Nephron (organoid): ENCODE measurements at regions not wholly inside any gene's neighbourhood (a gene's known extent, or its start where the extent isn't known, plus 50 kb on each side); places are given as distances from the start of the nearest gene placed in this dataset.

Experiments used
- H3K27ac Mint-ChIP-seq, 3 experiments: 2 replicates each; pipeline ENCODE4 v1.8.0; 2020; ENCODE audit warnings: mixed read lengths in 3 of 3, mild to moderate bottlenecking in 2 of 3, moderate library complexity in 1 of 3
- H3K27me3 Mint-ChIP-seq: 2 replicates; pipeline ENCODE4 v1.8.0; 2021; ENCODE audit warnings: low read depth, mild to moderate bottlenecking, moderate library complexity, mixed read lengths
- H3K36me3 Mint-ChIP-seq: 2 replicates; pipeline ENCODE4 v1.8.0; 2020; ENCODE audit warnings: low read depth, mixed read lengths
- H3K4me1 Mint-ChIP-seq: 2 replicates; pipeline ENCODE4 v1.8.0; 2020; ENCODE audit warnings: mixed read lengths
- H3K4me3 Mint-ChIP-seq, 3 experiments: 2 replicates each; pipeline ENCODE4 v1.8.0; 2020; ENCODE audit warnings: mild to moderate bottlenecking in 3 of 3, mixed read lengths in 3 of 3, moderate library complexity in 2 of 3
- H3K9me3 Mint-ChIP-seq: 2 replicates; pipeline ENCODE4 v1.8.0; 2020; ENCODE audit warnings: mixed read lengths
- TF ChIP-seq, protein P1 (sequence below), 3 experiments: fragments of 200-600 bp; sonication (generic); IDR thresholded peaks; one replicate each; pipeline ENCODE4 v1.5.0; 2021; ENCODE audit warnings: antibody characterized with exemption in 3 of 3; ENCODE audit not compliant: unreplicated experiment in 3 of 3

GRCh38 chr6:43843669-43844171, 73.7 kb downstream of the VEGFA start:
- no peak overlapping the region for H3K4me3 Mint-ChIP-seq
- H3K27me3 Mint-ChIP-seq = peaks cover 17% of the 10 kb centered on the region
- peaks cover 11% of the 10 kb centered on the region for H3K4me1 Mint-ChIP-seq
- H3K9me3 Mint-ChIP-seq = no peaks in the 10 kb centered on the region
- no peaks in the 10 kb centered on the region for H3K36me3 Mint-ChIP-seq
- H3K27ac Mint-ChIP-seq = no peak overlapping the region
- TF ChIP-seq, protein P1, sequence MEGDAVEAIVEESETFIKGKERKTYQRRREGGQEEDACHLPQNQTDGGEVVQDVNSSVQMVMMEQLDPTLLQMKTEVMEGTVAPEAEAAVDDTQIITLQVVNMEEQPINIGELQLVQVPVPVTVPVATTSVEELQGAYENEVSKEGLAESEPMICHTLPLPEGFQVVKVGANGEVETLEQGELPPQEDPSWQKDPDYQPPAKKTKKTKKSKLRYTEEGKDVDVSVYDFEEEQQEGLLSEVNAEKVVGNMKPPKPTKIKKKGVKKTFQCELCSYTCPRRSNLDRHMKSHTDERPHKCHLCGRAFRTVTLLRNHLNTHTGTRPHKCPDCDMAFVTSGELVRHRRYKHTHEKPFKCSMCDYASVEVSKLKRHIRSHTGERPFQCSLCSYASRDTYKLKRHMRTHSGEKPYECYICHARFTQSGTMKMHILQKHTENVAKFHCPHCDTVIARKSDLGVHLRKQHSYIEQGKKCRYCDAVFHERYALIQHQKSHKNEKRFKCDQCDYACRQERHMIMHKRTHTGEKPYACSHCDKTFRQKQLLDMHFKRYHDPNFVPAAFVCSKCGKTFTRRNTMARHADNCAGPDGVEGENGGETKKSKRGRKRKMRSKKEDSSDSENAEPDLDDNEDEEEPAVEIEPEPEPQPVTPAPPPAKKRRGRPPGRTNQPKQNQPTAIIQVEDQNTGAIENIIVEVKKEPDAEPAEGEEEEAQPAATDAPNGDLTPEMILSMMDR (IDR thresholded peaks at IDR 0.05; ENCODE audit: unreplicated experiment in 3 of 3) = no peak

DNA sequence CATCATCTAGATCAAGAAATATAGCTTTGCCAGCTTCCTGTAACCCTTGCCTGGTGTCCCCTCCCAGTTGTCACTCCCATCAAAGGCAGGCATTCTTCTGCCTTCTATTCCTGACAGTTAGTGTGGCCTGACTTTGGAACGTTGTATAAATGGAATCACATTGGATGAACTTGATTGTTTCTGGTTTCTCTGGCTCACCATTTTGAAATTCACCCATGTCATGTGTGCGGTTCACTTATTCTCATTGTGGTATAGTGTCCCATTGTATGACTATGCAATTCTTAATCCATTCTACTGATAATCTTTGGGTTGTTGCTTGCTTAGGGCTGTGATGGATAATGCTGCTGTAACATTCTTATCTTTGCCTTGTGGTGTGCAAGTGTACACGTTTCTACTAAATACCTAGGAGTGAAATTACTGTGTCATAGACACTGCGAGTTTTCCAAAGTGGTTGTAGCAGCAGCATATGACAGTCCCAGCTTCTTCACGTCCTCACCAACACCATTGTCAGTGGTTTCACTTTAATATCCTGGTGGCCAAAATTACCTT, 73.2 kb downstream of the VEGFA start:
- Mint-ChIP-seq H3K36me3 (no peaks in the 10 kb centered on the region), H3K27me3 (peaks cover 14% of the 10 kb centered on the region), H3K9me3 (no peaks in the 10 kb centered on the region), H3K4me1 (peaks cover 14% of the 10 kb centered on the region), H3K4me3 (peak overlapping the region in 1 of 3 experiments; percentile 16), H3K27ac (peak overlapping the region in 2 of 3 experiments; percentile 42 to 71)
- TF ChIP-seq, protein P1 (IDR thresholded peaks at IDR 0.05; ENCODE audit: unreplicated experiment in 3 of 3) = no peak

- TF ChIP-seq, protein P1 (IDR thresholded peaks at IDR 0.05; ENCODE audit: unreplicated experiment in 3 of 3) = no peak
These were observed 72.3 kb downstream of the VEGFA start for GRCh38 chr6:43842231-43842794.

DNA sequence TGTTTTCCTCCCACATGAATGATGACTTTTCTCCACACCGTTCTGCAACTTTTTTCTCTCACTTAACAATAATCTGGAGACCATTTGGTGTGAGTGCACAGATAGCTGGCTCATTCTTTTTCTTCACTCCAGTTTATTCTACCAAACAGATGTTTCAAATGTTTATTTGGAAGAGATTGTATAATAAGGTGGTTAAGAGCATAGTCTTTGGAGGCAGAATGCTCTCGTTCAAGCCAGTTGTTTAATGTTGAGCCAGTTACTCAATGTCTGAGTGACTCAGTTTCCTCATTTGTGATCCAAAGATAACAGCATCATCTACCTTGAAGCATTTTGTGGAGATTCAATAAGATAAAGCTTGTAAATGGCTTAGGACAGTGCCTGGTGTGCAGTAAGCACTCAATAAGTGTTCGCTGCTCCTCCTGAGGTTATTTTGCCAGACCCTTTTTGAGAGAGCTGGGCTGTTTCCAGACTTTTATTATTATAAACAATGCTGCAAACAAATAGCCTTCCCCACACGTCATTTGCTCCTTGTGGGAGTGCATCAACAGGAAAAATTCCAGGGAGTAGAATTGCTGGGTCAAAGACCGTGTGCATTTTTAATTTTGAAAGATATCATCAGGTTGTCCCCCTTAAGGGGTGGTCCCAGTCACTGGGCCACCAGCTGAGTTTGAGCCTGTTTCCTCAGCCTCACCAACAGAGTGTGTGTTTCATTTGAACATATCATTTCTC, 70.6 kb downstream of the VEGFA start:
- TF ChIP-seq, protein P1 (IDR thresholded peaks at IDR 0.05; ENCODE audit: unreplicated experiment in 3 of 3) = no peak
- no peaks in the 10 kb centered on the region for H3K9me3 Mint-ChIP-seq
- no peaks in the 10 kb centered on the region for H3K36me3 Mint-ChIP-seq
- H3K27ac Mint-ChIP-seq = peak overlapping the region; percentile 13 to 51 (median 24)
- peaks cover 36% of the 10 kb centered on the region for H3K4me1 Mint-ChIP-seq
- peaks cover 14% of the 10 kb centered on the region for H3K27me3 Mint-ChIP-seq
- no peak overlapping the region for H3K4me3 Mint-ChIP-seq

More at GRCh38 chr6:43842231-43842794, 72.3 kb downstream of the VEGFA start:
- Mint-ChIP-seq H3K4me1 (peaks cover 22% of the 10 kb centered on the region), H3K4me3 (no peak overlapping the region), H3K27me3 (peaks cover 14% of the 10 kb centered on the region), H3K36me3 (no peaks in the 10 kb centered on the region), H3K27ac (no peak overlapping the region), H3K9me3 (no peaks in the 10 kb centered on the region)

GRCh38 chr6:43838276-43839036, 68.4 kb downstream of the VEGFA start:
- H3K9me3 Mint-ChIP-seq = no peaks in the 10 kb centered on the region
- H3K27ac Mint-ChIP-seq = peak overlapping the region; percentile 75 to 80 (median 77)
- H3K4me3 Mint-ChIP-seq = peak overlapping the region; percentile 40 to 69 (median 63)
- peaks cover 40% of the 10 kb centered on the region for H3K4me1 Mint-ChIP-seq
- peaks cover 10% of the 10 kb centered on the region for H3K27me3 Mint-ChIP-seq
- TF ChIP-seq, protein P1 (IDR thresholded peaks at IDR 0.05; ENCODE audit: unreplicated experiment in 3 of 3) = peak; percentile 70 to 78 (median 76)
- H3K36me3 Mint-ChIP-seq = no peaks in the 10 kb centered on the region
